HG03460 (cell line): ENCODE measurements at regions not wholly inside any gene's neighbourhood (a gene's known extent, or its start where the extent isn't known, plus 50 kb on each side); places are given as distances from the start of the nearest gene placed in this dataset.

ENCODE experiments used
- ATAC-seq: cut with Tn5 transposase; IDR thresholded peaks from one replicate; pipeline ENCODE4 v1.9.1; 2021; ENCODE audit not compliant: unreplicated experiment

- no peak for ATAC-seq
Measured at GRCh38 chr2:16507655-16508489, 157.8 kb downstream of the CYRIA start.

- ATAC-seq, result no peak
Measured at GRCh38 chr2:16506366-16506765, 159.3 kb downstream of the CYRIA start.

- ATAC-seq, result no peak
Measured at GRCh38 chr2:16496426-16497388, 168.9 kb downstream of the CYRIA start.

GRCh38 chr2:16495509-16496208 lies 170.0 kb downstream of the CYRIA start:
- ATAC-seq, result no peak

GRCh38 chr2:16494836-16495508 lies 170.7 kb downstream of the CYRIA start:
- ATAC-seq, result no peak

- no peak for ATAC-seq
Measured at GRCh38 chr2:16493788-16494187, 171.8 kb downstream of the CYRIA start.

- ATAC-seq, result no peak
Measured at GRCh38 chr2:16487686-16488085, 177.9 kb downstream of the CYRIA start.

GRCh38 chr2:16485251-16485650 lies 180.4 kb downstream of the CYRIA start:
- no peak for ATAC-seq

GRCh38 chr2:16482460-16482859 lies 183.2 kb downstream of the CYRIA start:
- no peak for ATAC-seq

- no peak for ATAC-seq
Measured at GRCh38 chr2:16481351-16481750, 184.3 kb downstream of the CYRIA start.

GRCh38 chr2:16479721-16480120 lies 185.9 kb downstream of the CYRIA start:
- ATAC-seq, result no peak

GRCh38 chr2:16478434-16479210 lies 187.0 kb downstream of the CYRIA start:
- ATAC-seq, result no peak

GRCh38 chr2:16477648-16478047 lies 188.0 kb downstream of the CYRIA start:
- no peak for ATAC-seq

- ATAC-seq, result no peak
Measured at GRCh38 chr2:16476866-16477265, 188.8 kb downstream of the CYRIA start.

- ATAC-seq, result no peak
Measured at GRCh38 chr2:16475986-16476567, 189.6 kb downstream of the CYRIA start.

GRCh38 chr2:16475586-16475985 lies 190.0 kb downstream of the CYRIA start:
- ATAC-seq, result no peak

GRCh38 chr2:16473575-16473974 lies 192.1 kb downstream of the CYRIA start:
- no peak for ATAC-seq

GRCh38 chr2:16470936-16471490 lies 194.6 kb downstream of the CYRIA start:
- no peak for ATAC-seq

- no peak for ATAC-seq
Measured at GRCh38 chr2:16466821-16467151, 198.8 kb downstream of the CYRIA start.
